GM12872 (cell line): ENCODE measurements at regions not wholly inside any gene's neighbourhood (a gene's known extent, or its start where the extent isn't known, plus 50 kb on each side); places are given as distances from the start of the nearest gene placed in this dataset.

ENCODE experiments used
- CTCF ChIP-seq: IDR thresholded peaks from 3 replicates; pipeline ENCODE4 v1.5.1; 2011; ENCODE audit warnings: low read depth, mild to moderate bottlenecking, low read length, moderate library complexity; ENCODE audit not compliant: insufficient read depth

DNA sequence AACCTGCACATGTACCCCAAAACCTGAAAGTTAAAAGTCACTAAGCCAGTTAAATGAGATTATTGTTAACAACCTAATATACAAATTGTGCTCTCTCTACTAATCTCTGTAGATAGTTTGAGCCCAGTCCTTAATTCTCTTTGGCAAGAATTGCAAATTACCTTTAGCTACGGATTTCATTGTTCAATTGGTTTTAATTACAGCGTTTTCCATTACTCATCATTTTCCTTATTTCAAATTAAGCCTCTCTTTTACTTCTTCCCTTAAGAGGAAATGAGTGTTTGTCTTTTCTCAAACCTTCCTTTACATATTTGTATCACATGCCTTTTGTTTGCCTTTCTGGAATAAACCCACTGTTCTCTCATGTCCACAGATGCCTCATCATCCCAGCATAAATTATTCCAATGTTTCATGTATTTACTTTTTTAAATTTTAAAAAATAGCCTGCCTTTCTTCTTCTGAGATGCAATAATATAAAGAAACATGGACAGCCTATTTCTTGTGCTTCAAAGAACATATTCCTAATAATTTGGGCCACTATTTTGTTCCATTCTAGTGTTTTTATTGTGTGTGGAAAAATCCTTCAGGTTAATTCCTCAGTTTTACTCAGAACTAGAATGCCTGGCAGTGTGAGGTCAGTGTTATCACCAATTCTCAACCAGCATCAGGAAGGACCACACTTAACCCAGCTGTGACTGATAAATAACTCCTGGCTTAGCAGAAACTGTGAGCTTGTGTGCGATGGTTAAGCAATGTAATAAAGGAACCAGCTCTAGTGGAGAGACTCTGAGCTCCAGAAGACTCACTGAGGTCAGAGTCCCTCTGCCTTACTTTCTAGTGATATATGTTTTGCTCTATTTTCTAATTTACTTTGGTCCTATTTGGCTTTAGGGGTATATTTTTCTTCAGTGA lies 600.5 kb downstream of the LTN1 start:
- TF ChIP-seq CTCF: no peak

- no peak for TF ChIP-seq CTCF
Observed at GRCh38 chr21:28387220-28387619, 605.5 kb downstream of the LTN1 start.

- no peak for TF ChIP-seq CTCF
Observed at GRCh38 chr21:28385845-28386244, 606.8 kb downstream of the LTN1 start.

DNA sequence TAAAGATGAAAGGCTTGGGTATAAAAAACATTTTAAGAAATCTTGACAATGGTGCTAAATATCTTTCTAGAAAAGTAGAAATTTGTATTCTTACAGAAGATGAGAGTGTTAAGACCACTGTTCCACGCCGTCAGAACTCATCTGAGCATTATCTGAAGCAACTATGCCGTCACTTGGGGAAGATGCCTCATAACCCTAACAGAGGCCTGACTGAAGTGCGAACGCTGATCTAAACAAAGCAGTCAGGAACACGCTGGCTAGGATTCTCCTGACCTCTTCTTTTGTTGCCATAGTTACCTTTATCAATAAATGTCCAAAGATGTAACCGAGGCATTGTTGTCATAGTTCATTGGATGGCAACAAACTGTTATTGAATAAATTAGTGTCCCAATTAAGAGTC lies 612.4 kb downstream of the LTN1 start:
- no peak for TF ChIP-seq CTCF

- TF ChIP-seq CTCF: no peak
Observed at GRCh38 chr21:28378026-28378425, 614.7 kb downstream of the LTN1 start.

DNA sequence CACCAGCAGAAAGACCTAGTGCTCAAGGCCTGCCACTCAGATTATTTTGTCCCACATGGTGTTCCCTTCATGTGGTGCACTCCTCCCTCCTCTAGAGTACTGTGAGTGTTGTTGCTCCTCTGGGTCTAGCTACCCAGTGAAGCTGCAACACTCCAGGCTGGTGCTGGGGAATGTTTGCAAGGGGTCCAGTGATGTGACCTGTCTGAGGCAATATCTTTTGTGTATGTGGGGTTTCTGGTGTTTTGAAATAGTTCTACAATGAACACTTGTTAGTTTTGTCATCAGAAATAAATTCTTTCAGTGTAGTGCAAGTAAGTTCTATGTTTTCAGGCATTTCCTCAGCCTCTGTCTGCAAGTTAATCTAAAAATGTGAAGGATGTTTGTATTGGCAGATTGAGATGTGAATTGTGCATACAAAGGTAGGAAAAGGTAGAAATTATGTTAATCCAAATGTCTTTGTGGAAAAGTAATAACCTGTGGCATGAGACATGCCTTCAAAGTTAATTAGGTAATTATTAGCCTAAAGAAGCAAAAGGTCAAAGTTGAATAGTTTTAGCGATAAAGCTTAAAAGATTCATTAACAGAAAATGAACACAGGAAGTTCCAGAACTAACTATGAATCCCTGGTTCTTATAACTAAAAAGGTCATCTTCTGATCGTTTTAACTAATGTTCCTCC lies 616.8 kb downstream of the LTN1 start:
- TF ChIP-seq CTCF: no peak

DNA sequence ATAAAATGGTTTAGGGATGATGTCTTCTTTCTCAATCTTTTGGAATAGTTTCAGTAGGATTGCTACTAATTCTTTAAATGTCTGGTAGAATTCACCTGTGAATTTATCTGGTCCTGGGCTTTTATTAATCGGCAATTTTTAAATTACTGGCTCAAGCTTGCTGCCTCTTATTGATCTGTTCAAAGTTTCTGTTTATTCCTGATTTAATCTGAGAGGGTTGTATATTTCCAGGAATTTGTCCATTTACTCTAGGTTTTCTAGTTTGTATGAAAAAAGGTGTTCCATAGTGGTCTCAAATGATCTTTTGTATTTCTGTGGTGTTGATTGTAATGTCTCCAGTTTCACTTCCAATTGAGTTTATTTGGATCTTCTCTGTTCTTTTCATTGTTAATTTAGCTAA lies 617.8 kb downstream of the LTN1 start:
- no peak for TF ChIP-seq CTCF
